Astrocyte (in vitro differentiated cells and primary cell): ENCODE measurements at regions not wholly inside any gene's neighbourhood (a gene's known extent, or its start where the extent isn't known, plus 50 kb on each side); places are given as distances from the start of the nearest gene placed in this dataset.

Experiments used
- EZH2 ChIP-seq: IDR thresholded peaks from 2 replicates; pipeline ENCODE4 v1.6.1; 2012; ENCODE audit warnings: mild to moderate bottlenecking, low read length, inconsistent platforms; ENCODE audit not compliant: insufficient read depth
- TF ChIP-seq, protein P1 (sequence below): IDR thresholded peaks from 2 replicates; pipeline ENCODE4 v1.5.1; 2011; ENCODE audit warnings: low read depth, mild to moderate bottlenecking, inconsistent platforms, low read length, moderate library complexity; ENCODE audit not compliant: insufficient read depth

DNA sequence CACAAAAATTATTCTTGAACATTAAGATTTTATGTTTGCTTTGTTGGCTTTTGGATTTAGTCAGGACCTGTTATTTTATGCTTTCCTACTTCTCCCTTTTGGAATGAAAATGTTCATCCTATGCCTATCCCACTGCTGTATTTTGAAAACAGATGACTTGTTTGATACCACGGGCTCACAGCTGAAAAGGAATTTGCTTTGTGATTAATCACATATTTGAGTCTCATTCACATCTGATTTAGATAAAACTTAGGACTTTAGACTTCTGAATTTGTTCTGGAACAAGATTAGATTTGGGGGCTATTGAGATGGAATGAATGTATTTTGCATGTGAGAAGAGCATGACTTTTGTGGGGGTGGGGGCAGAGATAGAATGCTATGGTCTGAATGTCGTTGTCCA, 1012.6 kb downstream of the CDH11 start:
- TF ChIP-seq, protein P1, sequence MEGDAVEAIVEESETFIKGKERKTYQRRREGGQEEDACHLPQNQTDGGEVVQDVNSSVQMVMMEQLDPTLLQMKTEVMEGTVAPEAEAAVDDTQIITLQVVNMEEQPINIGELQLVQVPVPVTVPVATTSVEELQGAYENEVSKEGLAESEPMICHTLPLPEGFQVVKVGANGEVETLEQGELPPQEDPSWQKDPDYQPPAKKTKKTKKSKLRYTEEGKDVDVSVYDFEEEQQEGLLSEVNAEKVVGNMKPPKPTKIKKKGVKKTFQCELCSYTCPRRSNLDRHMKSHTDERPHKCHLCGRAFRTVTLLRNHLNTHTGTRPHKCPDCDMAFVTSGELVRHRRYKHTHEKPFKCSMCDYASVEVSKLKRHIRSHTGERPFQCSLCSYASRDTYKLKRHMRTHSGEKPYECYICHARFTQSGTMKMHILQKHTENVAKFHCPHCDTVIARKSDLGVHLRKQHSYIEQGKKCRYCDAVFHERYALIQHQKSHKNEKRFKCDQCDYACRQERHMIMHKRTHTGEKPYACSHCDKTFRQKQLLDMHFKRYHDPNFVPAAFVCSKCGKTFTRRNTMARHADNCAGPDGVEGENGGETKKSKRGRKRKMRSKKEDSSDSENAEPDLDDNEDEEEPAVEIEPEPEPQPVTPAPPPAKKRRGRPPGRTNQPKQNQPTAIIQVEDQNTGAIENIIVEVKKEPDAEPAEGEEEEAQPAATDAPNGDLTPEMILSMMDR = no peak
- TF ChIP-seq EZH2 = no peak
